ENCODE measurements at regions not wholly inside any gene's neighbourhood (a gene's known extent, or its start where the extent isn't known, plus 50 kb on each side); places are given as distances from the start of the nearest gene placed in this dataset.
"Not testable (repeated sequence)": the region's sequence is repeated elsewhere in the genome, so short reads cannot be mapped to it uniquely, and the experiment has no call there.

GRCh38 chr22:22168941-22169867, 75.4 kb upstream of the VPREB1 start:
- DNase-seq (ENCODE audit: low read depth in 1 of 2, low spot score in 1 of 2) = no peak

- no peak for DNase-seq (ENCODE audit: low read depth in 1 of 2, low spot score in 1 of 2)
These were observed 76.2 kb upstream of the VPREB1 start for GRCh38 chr22:22168190-22168940.

- DNase-seq (ENCODE audit: low read depth in 1 of 2, low spot score in 1 of 2) = no peak
These were observed 76.8 kb upstream of the VPREB1 start for GRCh38 chr22:22167791-22168189.

DNA sequence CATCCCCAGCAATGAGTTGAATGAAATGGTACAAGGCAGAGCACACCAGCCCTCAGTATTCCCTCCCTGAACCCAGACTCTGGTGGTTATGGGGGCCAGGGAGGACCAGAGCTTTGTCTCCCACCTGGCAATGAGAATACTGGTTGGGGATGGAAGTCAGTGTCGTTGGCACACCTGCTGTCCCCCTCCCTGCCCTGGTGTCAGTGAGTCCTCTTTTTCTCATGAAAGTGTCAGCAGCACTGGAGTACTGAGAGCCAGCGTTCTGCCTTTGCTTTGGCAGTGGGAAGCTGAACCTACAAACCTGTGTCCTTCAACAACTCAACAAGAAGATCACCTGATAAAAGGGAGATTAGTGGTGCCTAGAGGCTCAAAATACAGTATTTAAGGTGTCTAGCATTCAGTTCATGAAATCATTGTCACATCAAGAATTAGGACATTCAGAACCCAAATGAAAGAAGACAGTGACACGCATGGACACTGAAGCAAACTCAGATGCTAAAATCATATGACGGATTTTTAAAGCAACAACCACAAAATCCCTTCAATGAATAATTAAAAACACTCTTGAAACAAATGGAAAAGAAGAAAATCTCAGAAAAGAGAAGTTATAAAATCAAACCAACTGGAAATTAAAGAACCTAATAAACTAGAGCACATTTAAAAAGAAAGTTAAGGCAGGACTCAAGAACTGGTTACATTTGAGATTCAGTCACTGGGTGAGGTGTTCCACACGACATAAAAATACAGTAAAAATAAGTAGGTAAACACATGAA, 77.5 kb upstream of the VPREB1 start:
- no peak for DNase-seq (ENCODE audit: low read depth in 1 of 2, low spot score in 1 of 2)

DNA sequence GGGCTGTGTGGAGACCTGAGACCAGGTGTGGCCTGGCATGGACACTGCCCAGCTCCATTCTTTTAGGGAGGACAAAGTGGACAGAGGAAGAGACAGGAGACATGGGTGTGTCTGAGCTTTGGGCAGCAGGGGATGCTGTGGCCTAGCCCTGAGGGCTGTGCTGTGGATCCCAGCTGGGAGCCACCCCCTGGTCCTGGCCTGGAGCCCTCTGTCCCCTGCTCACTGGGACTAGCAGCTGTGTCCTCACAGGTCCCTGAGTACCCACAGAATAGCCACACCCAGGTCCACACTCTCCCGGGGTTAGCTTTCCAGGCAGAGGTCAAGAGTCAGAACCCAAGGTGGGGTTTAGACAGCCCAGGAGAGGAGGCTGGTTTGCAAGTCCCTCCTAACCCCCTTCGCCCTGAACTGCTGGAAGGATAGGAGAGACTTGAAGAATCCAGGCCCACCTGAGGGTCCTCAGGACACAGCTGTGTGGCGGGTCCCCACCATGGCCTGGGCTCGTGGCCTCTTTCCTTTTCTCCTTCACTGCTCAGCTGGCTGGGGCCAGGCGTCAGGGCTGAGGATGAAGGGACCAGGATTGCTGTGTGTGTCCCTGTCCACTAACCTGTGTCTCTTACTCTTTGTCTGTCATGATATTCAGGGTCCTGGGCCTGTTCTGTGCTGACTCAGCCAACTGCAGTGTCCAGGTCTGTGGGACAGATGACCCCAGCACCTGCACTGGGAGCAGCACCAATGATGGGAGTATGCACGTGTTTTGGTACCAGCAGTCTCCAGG, 78.5 kb upstream of the VPREB1 start:
- DNase-seq (ENCODE audit: low read depth in 1 of 2, low spot score in 1 of 2) = no peak

- DNase-seq (ENCODE audit: low read depth in 1 of 2, low spot score in 1 of 2) = no peak
These were observed 79.9 kb upstream of the VPREB1 start for GRCh38 chr22:22164541-22165272.

- DNase-seq (ENCODE audit: low read depth in 1 of 2, low spot score in 1 of 2) = no peak
These were observed 82.4 kb upstream of the VPREB1 start for GRCh38 chr22:22161924-22162851.

DNA sequence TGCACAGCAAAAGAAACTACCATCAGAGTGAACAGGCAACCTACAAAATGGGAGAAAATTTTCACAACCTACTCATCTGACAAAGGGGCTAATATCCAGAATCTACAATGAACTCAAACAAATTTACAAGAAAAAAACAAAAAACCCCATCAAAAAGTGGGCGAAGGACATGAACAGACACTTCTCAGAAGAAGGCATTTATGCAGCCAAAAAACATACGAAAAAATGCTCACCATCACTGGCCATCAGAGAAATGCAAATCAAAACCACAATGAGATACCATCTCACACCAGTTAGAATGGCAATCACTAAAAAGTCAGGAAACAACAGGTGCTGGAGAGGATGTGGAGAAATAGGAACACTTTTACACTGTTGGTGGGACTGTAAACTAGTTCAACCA, 83.8 kb upstream of the VPREB1 start:
- DNase-seq (ENCODE audit: low read depth in 1 of 2, low spot score in 1 of 2) = not testable (repeated sequence)

DNA sequence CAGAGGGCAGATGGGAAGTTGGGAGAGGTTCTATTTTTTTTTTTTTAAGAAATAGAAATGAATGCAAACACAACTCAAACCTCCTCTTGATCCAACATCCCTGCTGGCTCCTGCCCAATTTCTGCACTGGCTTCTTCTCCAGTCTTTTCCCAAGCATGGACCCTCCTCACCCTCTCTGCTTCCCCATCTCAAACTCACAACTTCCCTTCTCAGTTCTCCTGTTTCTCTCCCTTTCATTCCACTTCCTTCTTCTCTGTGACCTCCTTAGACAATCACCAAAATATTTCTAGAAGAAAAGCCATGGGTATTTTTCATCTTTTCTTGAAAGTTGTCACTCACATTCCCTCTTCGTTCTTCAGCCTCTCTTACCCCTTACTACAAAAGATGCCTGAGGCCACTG, 85.2 kb upstream of the VPREB1 start:
- no peak for DNase-seq (ENCODE audit: low read depth in 1 of 2, low spot score in 1 of 2)

DNA sequence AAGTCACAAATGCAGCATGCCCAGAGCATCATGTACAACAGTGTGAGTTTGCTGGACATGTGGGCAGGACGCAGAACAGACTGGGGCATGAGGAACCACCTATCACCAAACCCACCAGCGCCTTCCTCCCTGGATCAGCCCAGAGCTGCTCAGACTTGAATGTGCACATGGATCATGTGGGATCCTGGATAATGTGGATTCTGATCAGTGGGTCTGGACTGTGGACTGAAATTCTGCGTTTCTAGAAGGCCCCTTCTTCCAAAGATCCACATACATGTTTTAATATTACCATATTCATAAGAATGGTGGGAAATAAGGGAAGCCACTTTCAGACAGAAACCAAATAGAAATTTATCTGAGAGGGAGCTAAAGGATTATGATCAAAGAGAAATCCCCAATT, 85.6 kb upstream of the VPREB1 start:
- no peak for DNase-seq (ENCODE audit: low read depth in 1 of 2, low spot score in 1 of 2)

GRCh38 chr22:22158207-22158816, 86.3 kb upstream of the VPREB1 start:
- no peak for DNase-seq (ENCODE audit: low read depth in 1 of 2, low spot score in 1 of 2)

DNA sequence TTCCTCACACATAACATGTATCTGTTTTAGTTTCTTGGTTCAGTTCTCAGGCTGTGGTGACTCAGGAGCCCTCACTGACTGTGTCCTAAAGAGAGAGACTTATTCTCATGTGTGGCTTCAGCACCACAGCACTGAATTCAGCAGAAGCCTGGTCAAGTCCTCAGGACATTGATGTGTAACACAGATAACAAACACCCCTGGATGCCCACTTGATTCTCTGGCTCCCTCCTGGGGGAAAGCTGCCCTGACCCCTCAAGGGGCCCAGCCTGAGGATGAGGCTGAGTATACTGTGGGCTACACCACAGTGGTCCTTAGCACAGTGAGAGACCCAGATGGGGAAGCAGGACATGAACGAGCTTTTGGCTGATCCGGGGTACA, 87.2 kb upstream of the VPREB1 start:
- no peak for DNase-seq (ENCODE audit: low read depth in 1 of 2, low spot score in 1 of 2)

GRCh38 chr22:22156716-22157347, 87.8 kb upstream of the VPREB1 start:
- DNase-seq (ENCODE audit: low read depth in 1 of 2, low spot score in 1 of 2) = peak in 1 of 2 donors; percentile 12

DNA sequence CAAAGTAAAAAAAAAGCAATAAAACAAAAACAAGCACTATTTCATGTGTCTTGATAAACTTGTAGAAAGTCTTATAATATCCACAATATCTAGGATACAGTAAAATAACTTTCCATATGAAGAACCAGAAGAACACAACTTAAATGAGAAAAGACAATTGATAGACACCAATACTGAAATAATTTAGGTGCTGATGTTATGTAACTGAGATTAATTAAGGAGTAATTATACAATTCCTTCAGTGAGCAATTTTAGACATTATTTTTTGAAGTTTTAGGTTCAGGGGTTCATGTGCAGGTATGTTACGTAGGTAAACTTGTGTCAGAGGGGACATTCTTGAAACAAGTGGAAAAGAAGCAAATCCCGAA, 88.3 kb upstream of the VPREB1 start:
- DNase-seq (ENCODE audit: low read depth in 1 of 2, low spot score in 1 of 2) = no peak

GRCh38 chr22:22155607-22156006, 89.0 kb upstream of the VPREB1 start:
- DNase-seq (ENCODE audit: low read depth in 1 of 2, low spot score in 1 of 2) = no peak

DNA sequence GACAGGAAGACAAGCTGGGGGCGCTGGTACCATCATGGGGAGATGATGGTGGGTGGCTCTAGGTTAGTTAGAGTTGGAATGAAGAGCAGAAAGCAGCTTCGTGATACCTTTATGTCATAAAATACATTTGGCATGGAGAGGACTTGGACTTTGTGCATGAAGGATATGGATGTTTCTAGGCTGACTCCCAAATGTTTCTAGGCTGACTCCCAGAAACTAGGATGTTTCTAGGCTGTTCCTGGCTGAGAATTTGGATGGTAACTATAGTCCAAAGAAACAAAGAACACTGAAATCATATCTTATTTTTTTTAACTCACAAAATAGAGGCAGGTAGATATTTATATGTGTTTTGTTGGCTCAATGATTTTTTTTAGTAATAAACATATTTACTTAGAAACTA, 89.4 kb upstream of the VPREB1 start:
- DNase-seq (ENCODE audit: low read depth in 1 of 2, low spot score in 1 of 2) = no peak

- no peak for DNase-seq (ENCODE audit: low read depth in 1 of 2, low spot score in 1 of 2)
These were observed 90.5 kb upstream of the VPREB1 start for GRCh38 chr22:22154040-22154439.

- no peak for DNase-seq (ENCODE audit: low read depth in 1 of 2, low spot score in 1 of 2)
These were observed 93.3 kb upstream of the VPREB1 start for GRCh38 chr22:22151308-22151707.
